NCI-H446 (cell line): ENCODE measurements at regions not wholly inside any gene's neighbourhood (a gene's known extent, or its start where the extent isn't known, plus 50 kb on each side); places are given as distances from the start of the nearest gene placed in this dataset.

Experiments used
- DNase-seq, 2 experiments: peaks; one replicate each; lab custom pipeline; 2025; lab: John Stamatoyannopoulos, UW

DNA sequence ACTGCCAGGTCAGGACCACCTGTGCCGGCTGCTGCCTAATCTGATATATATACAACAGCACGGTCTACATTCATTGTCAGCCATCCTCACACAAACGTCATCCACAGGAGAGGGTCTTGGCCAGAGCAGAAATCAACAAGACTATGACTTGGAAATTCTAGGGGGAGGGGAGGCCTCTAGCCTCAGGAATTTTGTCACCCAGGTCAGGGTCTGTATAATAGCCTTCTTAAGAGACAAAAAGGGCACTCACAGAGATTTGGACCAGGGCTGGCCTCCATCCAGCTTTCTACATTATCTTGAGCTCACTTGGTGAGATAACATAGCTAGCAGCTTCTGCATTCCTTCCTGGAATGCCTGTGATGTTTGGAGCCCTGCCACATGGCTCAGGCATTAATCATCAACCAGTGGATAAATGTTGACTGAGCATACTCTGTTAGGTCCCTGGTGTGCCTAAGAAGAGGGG, 50.4 kb upstream of the CTIF start:
- DNase-seq = peak in 1 of 2 experiments; percentile 27

GRCh38 chr18:48486754-48487153, 52.1 kb upstream of the CTIF start:
- DNase-seq = no peak

DNA sequence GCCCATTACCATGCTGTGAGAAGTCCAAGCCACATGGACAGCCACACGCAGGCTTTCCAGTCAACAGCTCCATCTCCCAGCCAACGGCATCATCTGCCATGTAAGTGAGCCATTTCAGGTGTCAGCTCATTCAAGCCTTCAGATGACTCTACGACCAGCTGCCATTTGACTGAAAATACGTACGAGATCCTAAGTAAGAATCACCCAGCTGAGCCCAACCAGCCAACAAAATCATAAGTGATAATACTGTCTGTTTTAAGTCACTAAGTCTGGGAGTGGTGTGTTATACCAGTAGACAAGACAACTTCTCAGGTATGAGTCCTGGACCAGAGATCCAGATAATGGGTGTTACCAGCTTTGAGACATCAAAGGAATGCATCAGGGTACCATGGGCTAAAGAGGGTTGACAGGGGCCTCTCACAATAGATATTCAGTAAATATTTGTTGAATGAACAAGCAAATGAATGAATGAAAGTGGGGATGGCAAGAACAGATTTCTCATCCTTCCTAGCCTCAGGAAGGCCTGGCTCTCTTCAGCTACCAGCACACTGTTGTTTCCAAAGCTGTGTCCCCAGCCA, 52.9 kb upstream of the CTIF start:
- no peak for DNase-seq

GRCh38 chr18:48481092-48481491, 57.7 kb upstream of the CTIF start:
- no peak for DNase-seq

- no peak for DNase-seq
Measured at GRCh38 chr18:48479531-48479930, 59.3 kb upstream of the CTIF start.

- no peak for DNase-seq
Measured at GRCh38 chr18:48477348-48477747, 61.5 kb upstream of the CTIF start.

DNA sequence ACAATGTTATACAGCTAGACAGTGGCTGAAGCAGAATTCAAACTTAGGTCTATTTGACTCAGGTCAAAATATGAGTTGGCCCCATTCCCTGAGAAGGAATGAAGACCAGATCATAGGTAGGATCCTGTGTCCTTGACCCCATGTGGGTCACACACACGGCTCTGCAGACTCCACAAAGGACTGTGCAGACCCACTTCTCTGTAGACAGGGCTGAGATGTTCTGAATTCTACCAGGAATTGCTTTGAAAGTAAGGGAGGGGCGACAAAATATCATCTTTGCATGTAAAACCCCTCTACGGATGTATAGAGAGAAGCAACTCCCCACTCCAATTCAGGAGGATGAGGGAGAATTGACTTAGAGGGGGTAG, 62.3 kb upstream of the CTIF start:
- no peak for DNase-seq

GRCh38 chr18:48475635-48476549, 62.9 kb upstream of the CTIF start:
- peak; percentile 26 to 75 for DNase-seq

- no peak for DNase-seq
Measured at GRCh38 chr18:48473816-48474215, 64.6 kb upstream of the ZBTB7C start.

- DNase-seq = no peak
Measured at GRCh38 chr18:48472610-48473009, 63.4 kb upstream of the ZBTB7C start.

GRCh38 chr18:48470484-48471180, 61.4 kb upstream of the ZBTB7C start:
- no peak for DNase-seq

GRCh38 chr18:48468151-48468550, 59.0 kb upstream of the ZBTB7C start:
- no peak for DNase-seq

DNA sequence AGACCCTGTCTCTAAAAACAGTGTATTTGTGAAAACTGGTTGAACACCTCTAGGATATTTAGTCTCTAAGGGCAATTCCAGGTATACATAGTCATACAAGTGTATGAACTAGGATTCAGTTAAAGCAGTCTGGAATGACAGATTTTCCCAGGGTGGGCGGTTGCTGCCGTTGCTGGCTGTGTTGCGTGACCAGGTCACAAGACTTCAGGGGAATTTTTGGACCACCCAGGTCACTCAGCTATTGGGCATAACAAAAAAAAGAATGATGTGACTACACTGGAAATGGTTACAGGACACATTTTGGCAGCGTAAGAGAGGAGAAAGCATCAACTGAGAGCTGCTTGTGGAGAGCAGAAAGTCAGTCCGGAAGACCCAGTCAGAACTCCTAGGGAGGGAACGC, 58.0 kb upstream of the ZBTB7C start:
- no peak for DNase-seq

DNA sequence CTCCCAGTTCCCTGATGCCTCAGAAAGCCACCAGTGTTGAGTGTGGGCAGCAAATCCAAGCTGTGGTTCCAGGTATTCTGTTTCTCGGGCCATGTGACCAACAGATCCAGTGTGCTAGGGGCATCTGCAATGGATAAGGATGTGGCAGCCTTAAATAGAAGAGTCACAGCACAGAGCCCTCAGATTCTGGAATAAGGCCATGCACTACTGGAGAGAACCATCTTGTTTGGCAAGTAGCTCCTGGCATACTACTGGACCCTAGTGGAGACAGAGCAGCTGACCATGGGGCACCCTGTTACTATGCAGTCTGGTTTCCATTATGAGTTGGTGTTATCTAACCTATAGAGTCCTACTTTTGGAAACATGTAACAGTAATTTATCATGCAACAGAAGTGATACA, 53.3 kb upstream of the ZBTB7C start:
- DNase-seq = peak in 1 of 2 experiments; percentile 11

GRCh38 chr18:48460929-48461583, 51.9 kb upstream of the ZBTB7C start:
- DNase-seq = no peak

DNA sequence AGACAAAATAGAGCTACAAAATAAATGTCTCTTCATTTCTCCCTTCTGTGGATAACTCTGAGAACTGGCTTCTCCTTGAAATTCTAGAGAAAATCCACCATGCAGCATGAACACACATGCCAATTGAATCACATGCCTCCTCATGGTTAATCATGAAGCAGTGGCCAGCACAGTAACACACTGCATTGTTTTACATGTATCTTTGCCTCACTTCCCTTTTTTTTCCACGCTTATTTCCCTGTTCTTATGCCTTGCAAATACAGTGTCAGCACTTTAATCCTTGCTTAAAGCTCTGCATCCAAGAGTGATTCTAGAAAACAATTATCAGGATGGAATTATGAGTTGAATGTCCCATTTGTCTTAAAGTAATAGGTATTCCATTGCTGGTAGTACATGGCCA, 50.3 kb upstream of the ZBTB7C start:
- no peak for DNase-seq

DNA sequence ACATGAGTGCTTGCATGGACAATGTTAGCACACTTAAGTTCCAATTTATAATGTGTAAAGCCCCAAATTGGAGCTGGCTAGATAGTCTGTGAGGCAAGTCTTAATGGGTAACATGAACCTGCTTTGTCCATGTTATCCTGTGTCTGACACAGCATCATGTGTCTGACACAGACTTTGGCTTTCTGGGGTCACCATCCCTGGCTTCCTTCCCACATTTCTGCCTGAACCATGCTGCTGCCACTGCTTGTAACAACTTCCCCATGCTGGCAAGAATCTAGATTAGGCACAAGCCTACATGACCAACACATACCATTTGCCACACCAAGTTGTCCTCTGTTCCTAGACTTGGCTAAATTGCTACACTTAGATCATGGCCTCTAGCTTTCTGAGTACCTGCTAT, 49.8 kb upstream of the ZBTB7C start:
- no peak for DNase-seq
